ENCODE measurements at regions not wholly inside any gene's neighbourhood (a gene's known extent, or its start where the extent isn't known, plus 50 kb on each side); places are given as distances from the start of the nearest gene placed in this dataset.
"Not testable (repeated sequence)": the region's sequence is repeated elsewhere in the genome, so short reads cannot be mapped to it uniquely, and the experiment has no call there.

GRCh38 chr15:99454941-99455788 is 110.6 kb upstream of the MEF2A start:
- peak in 19 of 58 donors; percentile 15 to 55 (median 31) for DNase-seq

- DNase-seq: no peak
These were observed 110.0 kb upstream of the MEF2A start for GRCh38 chr15:99455789-99456160.

GRCh38 chr15:99464137-99464536 is 101.6 kb upstream of the MEF2A start:
- no peak for DNase-seq

- DNase-seq: no peak
These were observed 99.0 kb upstream of the MEF2A start for GRCh38 chr15:99466701-99467337.

GRCh38 chr15:99467338-99467720 is 98.5 kb upstream of the MEF2A start:
- no peak for DNase-seq

- DNase-seq: no peak
These were observed 97.8 kb upstream of the MEF2A start for GRCh38 chr15:99467853-99468464.

GRCh38 chr15:99470204-99470603 is 95.6 kb upstream of the MEF2A start:
- not testable (repeated sequence) for DNase-seq

- DNase-seq: no peak
These were observed 93.2 kb upstream of the MEF2A start for GRCh38 chr15:99472416-99473145.

GRCh38 chr15:99473981-99474906 is 91.5 kb upstream of the MEF2A start:
- DNase-seq: peak in 27 of 58 donors; percentile 28 to 84 (median 47)

GRCh38 chr15:99474909-99475753 is 90.7 kb upstream of the MEF2A start:
- no peak for DNase-seq

DNA sequence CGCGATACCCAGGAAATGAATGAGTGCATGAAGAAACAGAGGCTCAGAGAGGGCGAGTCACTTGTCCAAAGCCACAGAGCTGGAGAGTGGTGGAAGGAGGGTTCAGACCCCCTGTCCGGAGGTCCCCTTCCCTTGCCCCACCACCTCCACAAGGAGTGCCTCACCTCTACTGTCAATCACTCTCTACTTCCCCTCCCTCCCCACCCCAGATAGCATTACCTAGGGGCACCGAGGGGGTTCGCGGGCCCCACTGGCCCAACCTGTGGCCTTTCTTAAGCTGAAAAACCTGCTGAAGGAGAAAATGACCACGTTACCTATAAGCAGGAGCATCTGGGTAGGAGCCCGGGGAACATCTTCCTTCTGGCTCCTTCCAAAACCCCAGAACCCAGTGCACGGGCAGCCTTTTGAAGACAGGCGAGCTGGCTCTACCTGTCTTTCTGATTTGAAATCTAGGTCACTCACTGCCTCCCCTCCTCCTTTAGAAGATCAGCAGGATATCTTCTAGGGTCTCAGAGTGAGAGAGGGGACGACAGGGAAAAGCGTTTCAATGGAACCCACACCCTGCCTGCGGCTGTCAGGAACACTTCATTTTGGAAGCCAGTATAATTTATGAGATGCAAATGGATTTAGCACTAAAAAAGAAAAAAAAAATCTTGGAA is 89.9 kb upstream of the MEF2A start:
- DNase-seq: no peak

- peak in 36 of 58 donors; percentile 13 to 77 (median 46) for DNase-seq
These were observed 89.2 kb upstream of the MEF2A start for GRCh38 chr15:99476413-99477222.

- DNase-seq: no peak
These were observed 87.9 kb upstream of the MEF2A start for GRCh38 chr15:99477791-99478471.

DNA sequence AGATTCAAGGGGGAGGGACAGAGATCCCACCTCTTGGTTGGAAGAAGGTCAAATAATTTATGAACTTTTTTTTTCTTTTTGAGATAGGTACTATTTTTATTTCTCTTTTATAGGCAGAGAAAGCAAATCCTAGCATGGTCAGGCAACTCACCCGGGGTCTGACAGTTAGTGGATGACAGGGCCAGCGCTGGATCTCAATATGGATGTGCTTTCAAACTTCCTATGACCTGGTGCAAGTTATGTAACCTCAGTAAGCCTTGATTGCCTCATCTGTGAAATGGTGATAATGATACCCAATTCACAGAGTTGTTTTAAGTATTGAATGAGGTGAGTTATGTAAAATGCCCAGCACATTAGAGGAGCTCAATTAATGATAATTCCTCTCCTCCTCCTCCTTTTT is 86.8 kb upstream of the MEF2A start:
- no peak for DNase-seq

DNA sequence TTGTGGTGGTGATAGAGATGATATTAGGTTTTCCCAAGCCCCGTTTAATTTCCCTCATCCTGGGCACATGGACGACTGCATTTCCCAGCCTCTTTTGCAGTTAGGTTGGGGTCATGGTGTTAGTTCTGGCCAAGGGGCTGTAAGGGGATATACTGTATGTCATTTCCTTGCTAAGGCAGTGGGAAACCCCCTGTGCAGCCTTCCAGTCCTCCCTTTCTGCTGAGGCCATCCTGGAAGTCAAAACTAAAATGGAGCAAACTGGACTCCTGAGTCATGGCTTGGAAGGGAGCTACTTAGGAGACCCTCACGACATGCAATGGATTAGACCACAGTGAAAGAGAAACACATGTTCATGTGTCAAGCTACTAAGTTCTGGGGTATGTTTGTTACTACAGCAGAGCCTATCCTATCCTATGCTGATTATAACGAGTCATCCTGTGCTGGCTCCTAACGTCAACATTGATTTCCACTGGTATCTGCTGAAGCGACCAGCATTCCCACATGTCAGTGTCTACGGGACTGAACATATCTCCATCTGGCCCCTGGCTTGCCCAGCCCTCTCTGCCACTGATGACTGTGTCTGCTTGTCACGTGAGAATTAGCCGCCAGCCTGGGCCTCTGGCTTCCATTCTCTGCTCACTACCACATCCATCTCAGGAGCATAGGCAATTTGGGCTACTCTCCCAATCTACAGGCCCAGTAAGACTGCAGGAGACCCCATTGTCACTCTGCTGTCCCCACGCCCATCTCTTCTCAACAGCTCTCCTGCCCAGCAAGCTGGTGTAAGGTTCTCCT is 85.6 kb upstream of the MEF2A start:
- no peak for DNase-seq

GRCh38 chr15:99481113-99481950 is 84.5 kb upstream of the MEF2A start:
- no peak for DNase-seq

Measured in anterior cingulate cortex (tissue), 58 donors.